A549 (cell line): ENCODE measurements at regions not wholly inside any gene's neighbourhood (a gene's known extent, or its start where the extent isn't known, plus 50 kb on each side); places are given as distances from the start of the nearest gene placed in this dataset.

Source experiments
- ATAC-seq, 2 experiments: fragments of 200-7000 bp in 1 of 2; fragments of >200 bp in 1 of 2; cut with Nextera tagmentation in 1 of 2; cut with Tn5 transposase in 1 of 2; 3 replicates each; pipeline versions ENCODE4 v1.8.0 to v1.9.1; 2018 to 2020; ENCODE audit warnings: mild to moderate bottlenecking in 1 of 2, moderate library complexity in 1 of 2
- CTCF ChIA-PET: fragments of 300-600 bp; sonication (Branson Sonifier 250); formaldehyde crosslinking; extraction: SDS; loops from one replicate; lab custom pipeline; 2021; ENCODE audit warnings: antibody characterized with exemption, inconsistent platforms; lab: Yijun Ruan, JAX
- POLR2A ChIA-PET: fragments of 350-600 bp; formaldehyde crosslinking; extraction: SDS; loops from one replicate; lab custom pipeline; 2021; ENCODE audit warnings: antibody characterized with exemption, inconsistent platforms; lab: Yijun Ruan, JAX
- DNase-seq, 2 experiments: peaks; one replicate each; pipeline versions ENCODE4 v3.0.0 to v3.0.0-alpha.2; 2011 to 2016; ENCODE audit warnings: low read depth in 1 of 2, low spot score in 1 of 2
- FAIRE-seq: peaks from 2 replicates; lab custom pipeline; 2011; peaks lifted over from hg19 to GRCh38; lab: Jason Lieb, UNC
- H3K27ac ChIP-seq, 2 experiments: fragments of >200 bp; sonication (Bioruptor Twin); formaldehyde crosslinking; 3 replicates each; pipeline ENCODE4 v1.5.1; 2016 to 2017
- H3K4me1 ChIP-seq: fragments of >200 bp; sonication (Bioruptor Twin); formaldehyde crosslinking; 3 replicates; pipeline ENCODE4 v1.6.1; 2016
- H3K4me2 ChIP-seq: fragments of >200 bp; sonication (Bioruptor Twin); formaldehyde crosslinking; 3 replicates; pipeline ENCODE4 v1.6.1; 2016
- H3K4me3 ChIP-seq: fragments of >200 bp; sonication (Bioruptor Twin); formaldehyde crosslinking; 3 replicates; pipeline ENCODE4 v1.5.1; 2016
- H3K9me3 ChIP-seq: fragments of >200 bp; sonication (Bioruptor Twin); formaldehyde crosslinking; 3 replicates; pipeline ENCODE4 v1.6.1; 2016
- BHLHE40 ChIP-seq: IDR thresholded peaks from 2 replicates; pipeline ENCODE4 v1.6.1; 2012; ENCODE audit warnings: low read depth, low read length, inconsistent platforms
- CBX2 ChIP-seq: fragments of 200-600 bp; sonication (generic); IDR thresholded peaks from 2 replicates; pipeline ENCODE4 v1.6.1; 2016; ENCODE audit warnings: low read depth, mild to moderate bottlenecking, borderline replicate concordance
- FOSB ChIP-seq: fragments of 250-450 bp; sonication (Bioruptor Pico); IDR thresholded peaks from 2 replicates; pipeline ENCODE4 v1.5.0; 2020; ENCODE audit warnings: mild to moderate bottlenecking, moderate library complexity
- FOSL2 ChIP-seq, 2 experiments: fragments of 450-650 bp in 1 of 2; fragments of >200 bp in 1 of 2; sonication (Bioruptor Twin) in 1 of 2; formaldehyde crosslinking; IDR thresholded peaks; 2 replicates each; pipeline versions ENCODE4 v1.5.0 to v1.6.1; 2016 to 2020; ENCODE audit warnings: mild to moderate bottlenecking in 1 of 2, moderate library complexity in 1 of 2
- FOXS1 ChIP-seq: fragments of 250-450 bp; sonication (Bioruptor Pico); IDR thresholded peaks from 2 replicates; pipeline ENCODE4 v1.5.0; 2020; ENCODE audit warnings: mild to moderate bottlenecking, moderate library complexity
- HEYL ChIP-seq: fragments of 250-450 bp; sonication (Bioruptor Pico); IDR thresholded peaks from 2 replicates; pipeline ENCODE4 v1.8.0; 2021; ENCODE audit warnings: mild to moderate bottlenecking, moderate library complexity
- HOXA7 ChIP-seq: fragments of 250-450 bp; sonication (Bioruptor Pico); IDR thresholded peaks from 2 replicates; pipeline ENCODE4 v1.5.0; 2020; ENCODE audit warnings: mild to moderate bottlenecking, moderate library complexity
- HOXB13 ChIP-seq: fragments of 250-450 bp; sonication (Bioruptor Pico); IDR thresholded peaks from 2 replicates; pipeline ENCODE4 v1.5.0; 2020; ENCODE audit warnings: low read depth, mild to moderate bottlenecking, moderate library complexity
- JUN ChIP-seq, 2 experiments: fragments of >200 bp; sonication (Bioruptor Twin); formaldehyde crosslinking; IDR thresholded peaks; 2 replicates in 1 of 2; 3 replicates in 1 of 2; pipeline ENCODE4 v1.6.1; 2016 to 2017
- KDM1A ChIP-seq: fragments of 200-600 bp; sonication (generic); IDR thresholded peaks from 2 replicates; pipeline ENCODE4 v1.6.1; 2016; ENCODE audit warnings: low read depth, mild to moderate bottlenecking
- MAFK ChIP-seq: fragments of 450-650 bp; IDR thresholded peaks from 2 replicates; pipeline ENCODE4 v1.6.1; 2014; ENCODE audit not compliant: partially characterized antibody
- MAZ ChIP-seq: fragments of 150-350 bp; IDR thresholded peaks from 2 replicates; pipeline ENCODE4 v1.6.1; 2014; ENCODE audit warnings: antibody characterized with exemption, low read depth, low read length, borderline replicate concordance
- NFE2L2 ChIP-seq: fragments of 150-350 bp; conservative IDR thresholded peaks from 2 replicates; pipeline ENCODE4 v1.6.1; 2014; ENCODE audit warnings: low read length
- PBX3 ChIP-seq: IDR thresholded peaks from 2 replicates; pipeline ENCODE4 v1.6.1; 2012
- PHF8 ChIP-seq: fragments of 200-600 bp; sonication (generic); IDR thresholded peaks from 2 replicates; pipeline ENCODE4 v1.6.1; 2016; ENCODE audit warnings: low read depth, mild to moderate bottlenecking, antibody characterized with exemption, moderate library complexity, borderline replicate concordance
- RARB ChIP-seq: fragments of 250-450 bp; sonication (Bioruptor Pico); IDR thresholded peaks from 2 replicates; pipeline ENCODE4 v1.8.0; 2021; ENCODE audit warnings: mild to moderate bottlenecking, moderate library complexity
- RCOR1 ChIP-seq: fragments of 150-350 bp; IDR thresholded peaks from 2 replicates; pipeline ENCODE4 v1.6.1; 2014; ENCODE audit warnings: antibody characterized with exemption, low read length, low read depth
- REST ChIP-seq: fragments of 200-600 bp; sonication (generic); IDR thresholded peaks from 2 replicates; pipeline ENCODE4 v1.6.1; 2016; ENCODE audit warnings: antibody characterized with exemption, mild to moderate bottlenecking, moderate library complexity
- RNF2 ChIP-seq: fragments of 200-600 bp; sonication (generic); IDR thresholded peaks from 2 replicates; pipeline ENCODE4 v1.6.1; 2016; ENCODE audit warnings: low read depth, mild to moderate bottlenecking, antibody characterized with exemption, moderate library complexity, borderline replicate concordance
- ZC3H11A ChIP-seq: fragments of 450-650 bp; IDR thresholded peaks from 2 replicates; pipeline ENCODE4 v1.6.1; 2014; ENCODE audit warnings: antibody characterized with exemption, mild to moderate bottlenecking
- ZNF302 ChIP-seq: fragments of 250-450 bp; sonication (Bioruptor Pico); IDR thresholded peaks from 2 replicates; pipeline ENCODE4 v1.9.0; 2021; ENCODE audit warnings: inconsistent platforms, mild to moderate bottlenecking, moderate library complexity
- WGBS: methylation state at CpG from one replicate; pipeline ENCODE4 v1.1.6; 2017; ENCODE audit errors: missing lambda C conversion rate; 5-methylcytosine and 5-hydroxymethylcytosine counted together
- TF ChIP-seq, protein P1 (sequence below): fragments of >200 bp; sonication (Bioruptor Twin); formaldehyde crosslinking; IDR thresholded peaks from 3 replicates; pipeline ENCODE4 v1.6.1; 2016
- TF ChIP-seq, protein P2 (sequence below): fragments of 250-450 bp; sonication (Bioruptor Pico); IDR thresholded peaks from 2 replicates; pipeline ENCODE4 v1.5.0; 2021; ENCODE audit warnings: mild to moderate bottlenecking, moderate library complexity, borderline replicate concordance

DNA sequence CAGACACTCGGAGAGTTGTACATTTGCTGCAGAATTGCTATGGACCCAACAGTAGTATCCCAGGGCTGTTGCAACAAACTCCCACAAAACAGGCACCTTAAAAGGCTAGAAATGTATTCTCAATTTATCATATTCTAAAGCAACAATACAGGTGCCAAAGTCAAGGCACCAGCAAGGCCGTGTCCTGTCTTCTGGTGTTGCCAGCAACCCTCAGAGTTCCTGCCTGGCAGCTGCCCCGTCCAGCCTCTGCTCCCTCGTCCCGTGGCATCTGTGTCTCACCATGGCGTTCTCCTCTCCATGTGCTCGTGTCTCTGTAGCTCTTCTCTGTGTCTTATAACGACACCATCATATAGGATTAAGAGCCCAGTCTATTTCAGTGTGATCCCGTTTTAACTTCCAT lies 67.7 kb upstream of the ARGLU1 start:
- DNase-seq: no peak
- ChIA-PET POLR2A (no interaction called here), CTCF (no interaction called here)
- Histone ChIP-seq H3K4me1 (no peaks in the 10 kb centered on the region), H3K27ac (no peak overlapping the region), H3K4me3 (no peak overlapping the region), H3K9me3 (no peaks in the 10 kb centered on the region), H3K4me2 (no peak overlapping the region)
- no peak for FAIRE-seq
- TF ChIP-seq FOXS1 (CRISPR knock-in tag): no peak
- TF ChIP-seq PHF8: no peak
- TF ChIP-seq, protein P1, sequence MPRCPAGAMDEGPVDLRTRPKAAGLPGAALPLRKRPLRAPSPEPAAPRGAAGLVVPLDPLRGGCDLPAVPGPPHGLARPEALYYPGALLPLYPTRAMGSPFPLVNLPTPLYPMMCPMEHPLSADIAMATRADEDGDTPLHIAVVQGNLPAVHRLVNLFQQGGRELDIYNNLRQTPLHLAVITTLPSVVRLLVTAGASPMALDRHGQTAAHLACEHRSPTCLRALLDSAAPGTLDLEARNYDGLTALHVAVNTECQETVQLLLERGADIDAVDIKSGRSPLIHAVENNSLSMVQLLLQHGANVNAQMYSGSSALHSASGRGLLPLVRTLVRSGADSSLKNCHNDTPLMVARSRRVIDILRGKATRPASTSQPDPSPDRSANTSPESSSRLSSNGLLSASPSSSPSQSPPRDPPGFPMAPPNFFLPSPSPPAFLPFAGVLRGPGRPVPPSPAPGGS: no peak
- no peak for TF ChIP-seq HOXB13 (CRISPR knock-in tag)
- no peak for TF ChIP-seq FOSB (CRISPR knock-in tag)
- no peak for TF ChIP-seq RCOR1
- TF ChIP-seq RARB (CRISPR knock-in tag): no peak
- no peak for TF ChIP-seq ZC3H11A
- no peak for TF ChIP-seq JUN (IDR thresholded peaks at IDR 0.05)
- TF ChIP-seq MAZ: no peak
- TF ChIP-seq FOSL2 (IDR thresholded peaks at IDR 0.05): no peak
- TF ChIP-seq FOSL2 (CRISPR knock-in tag; IDR thresholded peaks at IDR 0.05): no peak
- no peak for TF ChIP-seq KDM1A
- no peak for TF ChIP-seq HEYL (CRISPR knock-in tag)
- no peak for TF ChIP-seq ZNF302 (CRISPR knock-in tag)
- TF ChIP-seq MAFK: no peak
- no peak for TF ChIP-seq CBX2
- TF ChIP-seq, protein P2, sequence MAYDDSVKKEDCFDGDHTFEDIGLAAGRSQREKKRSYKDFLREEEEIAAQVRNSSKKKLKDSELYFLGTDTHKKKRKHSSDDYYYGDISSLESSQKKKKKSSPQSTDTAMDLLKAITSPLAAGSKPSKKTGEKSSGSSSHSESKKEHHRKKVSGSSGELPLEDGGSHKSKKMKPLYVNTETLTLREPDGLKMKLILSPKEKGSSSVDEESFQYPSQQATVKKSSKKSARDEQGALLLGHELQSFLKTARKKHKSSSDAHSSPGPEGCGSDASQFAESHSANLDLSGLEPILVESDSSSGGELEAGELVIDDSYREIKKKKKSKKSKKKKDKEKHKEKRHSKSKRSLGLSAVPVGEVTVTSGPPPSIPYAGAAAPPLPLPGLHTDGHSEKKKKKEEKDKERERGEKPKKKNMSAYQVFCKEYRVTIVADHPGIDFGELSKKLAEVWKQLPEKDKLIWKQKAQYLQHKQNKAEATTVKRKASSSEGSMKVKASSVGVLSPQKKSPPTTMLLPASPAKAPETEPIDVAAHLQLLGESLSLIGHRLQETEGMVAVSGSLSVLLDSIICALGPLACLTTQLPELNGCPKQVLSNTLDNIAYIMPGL (CRISPR knock-in tag): no peak
- WGBS: 7% methylated on average over 8 of the region's 9 CpGs
- ATAC-seq: no peak

GRCh38 chr13:106633321-106633720 lies 65.4 kb upstream of the ARGLU1 start:
- 36% methylated on average over 5 of the region's 5 CpGs for WGBS
- ChIA-PET CTCF (interaction anchor here (1.3 to 1.5 kb wide), 2 partner anchors 13 to 28 kb away, joined by 3 to 5 read pairs; no protein-coding TSS in a partner anchor), POLR2A (no interaction called here)
- ATAC-seq (no peak), FAIRE-seq (no peak), DNase-seq (no peak)
- H3K27ac ChIP-seq: no peak overlapping the region
- H3K4me3 ChIP-seq: no peak overlapping the region
- no peak for TF ChIP-seq HOXA7 (CRISPR knock-in tag)
- no peak for TF ChIP-seq PBX3
- no peak for TF ChIP-seq RARB (CRISPR knock-in tag)
- no peak for TF ChIP-seq RNF2
- no peak for TF ChIP-seq NFE2L2
- TF ChIP-seq, protein P2 (CRISPR knock-in tag): no peak
- TF ChIP-seq REST: no peak
- TF ChIP-seq BHLHE40: no peak
- no peak for TF ChIP-seq MAZ
- no peak for TF ChIP-seq PHF8
- TF ChIP-seq JUN (IDR thresholded peaks at IDR 0.05): no peak
- H3K4me1 ChIP-seq: no peaks in the 10 kb centered on the region
- no peaks in the 10 kb centered on the region for H3K9me3 ChIP-seq
- H3K4me2 ChIP-seq: no peak overlapping the region
